ENCODE measurements at regions not wholly inside any gene's neighbourhood (a gene's known extent, or its start where the extent isn't known, plus 50 kb on each side); places are given as distances from the start of the nearest gene placed in this dataset.

DNA sequence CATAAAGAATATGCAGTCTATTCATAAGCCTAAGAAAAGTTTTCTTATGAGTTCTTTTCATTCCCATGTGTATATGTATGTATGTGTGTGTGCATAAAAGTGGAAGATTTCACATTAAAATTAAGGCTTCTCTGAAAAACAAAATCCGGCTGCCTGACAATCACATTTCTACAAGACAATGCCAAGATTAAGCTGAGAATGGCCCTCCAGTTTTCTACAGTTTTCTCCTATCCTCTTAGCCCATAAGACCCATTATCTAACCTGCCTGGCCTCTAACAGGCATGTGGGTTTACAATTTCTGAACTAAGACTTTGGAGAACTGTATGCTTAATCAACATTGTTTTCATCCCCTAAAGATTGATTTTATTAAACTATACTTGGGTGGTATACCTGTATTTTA is 446.0 kb upstream of the SEMA3A start:
- H3K27ac ChIP-seq = no peak overlapping the region
- no peak overlapping the region for H3K9ac ChIP-seq
- no peaks in the 10 kb centered on the region for H3K36me3 ChIP-seq (ENCODE audit: control insufficient read depth, insufficient read depth, low read length)
- TF ChIP-seq, protein P1, sequence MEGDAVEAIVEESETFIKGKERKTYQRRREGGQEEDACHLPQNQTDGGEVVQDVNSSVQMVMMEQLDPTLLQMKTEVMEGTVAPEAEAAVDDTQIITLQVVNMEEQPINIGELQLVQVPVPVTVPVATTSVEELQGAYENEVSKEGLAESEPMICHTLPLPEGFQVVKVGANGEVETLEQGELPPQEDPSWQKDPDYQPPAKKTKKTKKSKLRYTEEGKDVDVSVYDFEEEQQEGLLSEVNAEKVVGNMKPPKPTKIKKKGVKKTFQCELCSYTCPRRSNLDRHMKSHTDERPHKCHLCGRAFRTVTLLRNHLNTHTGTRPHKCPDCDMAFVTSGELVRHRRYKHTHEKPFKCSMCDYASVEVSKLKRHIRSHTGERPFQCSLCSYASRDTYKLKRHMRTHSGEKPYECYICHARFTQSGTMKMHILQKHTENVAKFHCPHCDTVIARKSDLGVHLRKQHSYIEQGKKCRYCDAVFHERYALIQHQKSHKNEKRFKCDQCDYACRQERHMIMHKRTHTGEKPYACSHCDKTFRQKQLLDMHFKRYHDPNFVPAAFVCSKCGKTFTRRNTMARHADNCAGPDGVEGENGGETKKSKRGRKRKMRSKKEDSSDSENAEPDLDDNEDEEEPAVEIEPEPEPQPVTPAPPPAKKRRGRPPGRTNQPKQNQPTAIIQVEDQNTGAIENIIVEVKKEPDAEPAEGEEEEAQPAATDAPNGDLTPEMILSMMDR (IDR thresholded peaks at IDR 0.05) = no peak
- no peak overlapping the region for H3K4me2 ChIP-seq (ENCODE audit: low read length)
- no peak overlapping the region for H2AFZ ChIP-seq
- no peaks in the 10 kb centered on the region for H3K4me1 ChIP-seq
- no peaks in the 10 kb centered on the region for H3K9me3 ChIP-seq (ENCODE audit: control insufficient read depth, low read length)
- no peaks in the 10 kb centered on the region for H3K79me2 ChIP-seq
- no peak overlapping the region for H3K4me3 ChIP-seq (ENCODE audit: low read depth, low read length)
- H3K27me3 ChIP-seq (ENCODE audit: control insufficient read depth, insufficient read depth, low read length) = no peaks in the 10 kb centered on the region

DNA sequence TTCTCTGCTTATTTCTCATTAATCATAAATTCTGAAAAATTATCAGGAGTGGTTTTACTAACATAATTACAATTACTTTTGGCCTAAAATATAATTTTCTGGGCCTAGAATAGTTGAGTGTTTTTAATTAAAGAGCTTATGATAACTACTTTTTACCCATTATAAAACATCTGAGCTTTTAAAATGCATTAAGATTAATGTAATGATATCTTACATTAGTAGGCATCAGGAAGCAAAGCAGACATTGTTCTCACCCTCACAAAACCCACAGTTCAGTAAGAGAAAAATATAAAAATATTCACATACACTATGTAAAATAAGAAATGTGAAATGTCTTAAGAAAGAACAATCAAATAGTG is 443.7 kb upstream of the SEMA3A start:
- TF ChIP-seq, protein P1 (IDR thresholded peaks at IDR 0.05) = no peak
- H3K27ac ChIP-seq = no peak overlapping the region

DNA sequence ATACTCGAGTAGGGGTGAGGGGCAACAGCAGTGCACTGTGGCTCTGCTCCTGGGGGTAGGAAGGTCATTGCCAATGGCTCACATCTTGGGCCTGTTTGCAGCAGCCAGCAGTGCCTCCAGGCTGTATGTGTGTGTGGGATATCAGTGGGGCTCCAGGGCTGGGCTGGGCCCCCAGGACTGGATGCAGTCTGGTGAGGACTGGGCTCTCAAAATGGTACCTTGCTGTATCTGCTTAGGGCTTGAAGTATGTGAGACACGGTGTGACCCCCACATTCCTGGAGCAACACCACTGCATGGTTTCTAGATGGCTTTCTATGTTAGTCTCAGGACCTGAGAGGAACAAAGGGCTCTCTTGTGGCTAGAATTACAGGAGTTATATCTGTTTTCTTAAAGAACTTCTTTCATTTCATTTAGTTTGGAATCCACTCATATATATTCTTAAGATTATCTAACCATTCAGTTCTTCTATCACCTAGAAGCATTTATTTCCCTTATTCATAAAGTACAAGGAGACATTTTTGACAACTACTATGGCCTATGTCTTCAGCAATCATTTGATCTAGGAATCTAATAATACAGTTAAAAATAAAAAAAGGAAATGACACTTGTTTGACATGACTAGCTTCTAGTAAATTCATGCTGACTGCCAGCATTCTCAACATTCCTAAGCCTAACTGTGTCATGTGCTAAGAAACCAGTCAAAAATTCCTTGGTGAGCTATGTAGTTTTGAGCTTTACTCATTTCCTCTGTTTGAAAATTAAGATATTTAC is 443.2 kb upstream of the SEMA3A start:
- Histone ChIP-seq H3K4me1 (no peaks in the 10 kb centered on the region), H3K4me3 (ENCODE audit: low read depth, low read length) (peak overlapping the region; percentile 24), H3K9ac (no peak overlapping the region), H3K9me3 (ENCODE audit: control insufficient read depth, low read length) (no peaks in the 10 kb centered on the region), H3K79me2 (no peaks in the 10 kb centered on the region), H3K4me2 (ENCODE audit: low read length) (peak overlapping the region; percentile 25), H2AFZ (no peak overlapping the region), H3K27me3 (ENCODE audit: control insufficient read depth, insufficient read depth, low read length) (no peaks in the 10 kb centered on the region), H3K36me3 (ENCODE audit: control insufficient read depth, insufficient read depth, low read length) (peaks cover 3% of the 10 kb centered on the region), H3K27ac (no peak overlapping the region)
- TF ChIP-seq, protein P1 (IDR thresholded peaks at IDR 0.05) = no peak

More for the DNA sequence above, 443.7 kb upstream of the SEMA3A start:
- no peaks in the 10 kb centered on the region for H3K27me3 ChIP-seq (ENCODE audit: control insufficient read depth, insufficient read depth, low read length)
- H3K4me1 ChIP-seq = no peaks in the 10 kb centered on the region
- H3K4me2 ChIP-seq (ENCODE audit: low read length) = peak overlapping the region; percentile 25
- H3K9me3 ChIP-seq (ENCODE audit: control insufficient read depth, low read length) = no peaks in the 10 kb centered on the region
- H3K4me3 ChIP-seq (ENCODE audit: low read depth, low read length) = peak overlapping the region; percentile 24
- H3K79me2 ChIP-seq = no peaks in the 10 kb centered on the region
- no peak overlapping the region for H3K9ac ChIP-seq
- H3K36me3 ChIP-seq (ENCODE audit: control insufficient read depth, insufficient read depth, low read length) = peaks cover 3% of the 10 kb centered on the region
- H2AFZ ChIP-seq = no peak overlapping the region

DNA sequence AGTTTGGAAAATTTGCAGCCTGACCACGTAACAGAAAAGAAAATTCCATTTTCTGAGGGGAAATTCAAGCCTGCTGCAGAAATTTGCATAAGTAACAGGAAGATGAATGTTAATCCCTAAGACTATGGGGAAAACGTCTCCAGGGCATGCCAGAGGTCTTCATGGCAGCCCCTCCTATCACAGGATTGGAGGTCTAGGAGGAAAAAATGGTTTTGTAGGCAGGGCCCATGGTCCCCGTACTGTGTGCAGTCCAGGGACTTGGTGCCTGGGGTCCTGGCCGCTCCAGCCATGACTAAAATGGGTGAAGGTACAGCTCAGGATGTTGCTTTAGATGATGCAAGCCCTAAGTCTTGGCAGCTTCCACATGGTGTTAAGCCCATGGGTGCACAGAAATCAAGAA is 437.3 kb upstream of the SEMA3A start:
- Histone ChIP-seq H3K27me3 (ENCODE audit: control insufficient read depth, insufficient read depth, low read length) (no peaks in the 10 kb centered on the region), H2AFZ (no peak overlapping the region), H3K9me3 (ENCODE audit: control insufficient read depth, low read length) (no peaks in the 10 kb centered on the region), H3K27ac (no peak overlapping the region), H3K79me2 (no peaks in the 10 kb centered on the region), H3K9ac (no peak overlapping the region), H3K4me3 (ENCODE audit: low read depth, low read length) (no peak overlapping the region), H3K4me2 (ENCODE audit: low read length) (no peak overlapping the region), H3K36me3 (ENCODE audit: control insufficient read depth, insufficient read depth, low read length) (peaks cover 3% of the 10 kb centered on the region), H3K4me1 (no peaks in the 10 kb centered on the region)
- TF ChIP-seq, protein P1 (IDR thresholded peaks at IDR 0.05) = no peak

All from parathyroid adenoma (tissue), 2 donors.